ENCODE measurements at regions not wholly inside any gene's neighbourhood (a gene's known extent, or its start where the extent isn't known, plus 50 kb on each side); places are given as distances from the start of the nearest gene placed in this dataset.

DNA sequence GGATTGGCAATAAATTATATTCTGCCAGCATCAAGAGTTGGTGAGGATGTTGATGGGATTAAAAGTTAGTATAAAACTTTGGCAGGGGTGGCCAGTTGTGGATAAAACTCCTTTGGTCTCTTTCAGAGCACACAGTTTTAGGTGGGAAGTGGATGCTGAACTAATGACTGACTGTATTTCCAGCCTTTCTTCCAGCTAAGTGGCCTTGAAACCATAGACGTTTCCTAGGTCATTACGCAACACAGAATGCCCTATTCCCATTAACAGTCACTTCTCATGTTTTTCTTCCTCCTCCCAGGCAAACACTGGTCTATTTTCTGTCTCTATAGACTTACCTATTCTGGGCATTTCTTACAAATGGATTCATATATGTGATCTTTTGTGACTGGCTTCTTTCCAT lies 467.4 kb downstream of the NEBL start:
- no peak for DNase-seq
- no peak overlapping the region for H3K27ac Mint-ChIP-seq
- no peaks in the 10 kb centered on the region for H3K36me3 Mint-ChIP-seq (ENCODE audit: insufficient read depth)
- no peak overlapping the region for H3K4me3 Mint-ChIP-seq
- H3K27me3 Mint-ChIP-seq = no peaks in the 10 kb centered on the region
- no peak for ATAC-seq (replicated peaks)
- peaks cover 10 to 20% of the 10 kb centered on the region in 2 donors for H3K9me3 Mint-ChIP-seq
- no peaks in the 10 kb centered on the region for H3K4me1 Mint-ChIP-seq (ENCODE audit: low read depth in 2 of 2)

DNA sequence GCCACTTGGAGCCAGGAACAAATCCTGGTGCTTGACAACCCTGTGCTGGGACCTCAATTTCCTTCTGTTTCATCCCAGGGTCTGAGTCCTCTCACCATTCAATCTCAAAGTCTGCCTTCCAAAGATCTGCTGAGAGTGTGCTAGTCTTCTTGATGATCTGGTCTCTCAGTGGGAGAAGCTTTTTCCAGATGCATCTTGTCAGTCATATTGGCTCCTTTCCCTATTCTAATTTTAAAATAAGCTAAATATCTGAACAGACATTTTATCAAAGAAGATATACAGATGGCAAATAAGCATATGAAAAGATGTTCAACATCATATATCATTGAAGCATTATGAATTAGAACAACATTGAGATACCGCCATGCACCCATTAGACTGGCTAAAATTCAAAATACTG lies 469.3 kb downstream of the NEBL start:
- Mint-ChIP-seq H3K27me3 (no peaks in the 10 kb centered on the region), H3K4me3 (no peak overlapping the region), H3K4me1 (ENCODE audit: low read depth in 2 of 2) (no peaks in the 10 kb centered on the region), H3K9me3 (peaks cover 10 to 25% of the 10 kb centered on the region in 2 donors), H3K27ac (no peak overlapping the region), H3K36me3 (ENCODE audit: insufficient read depth) (no peaks in the 10 kb centered on the region)
- no peak for DNase-seq
- ATAC-seq (replicated peaks) = no peak

DNA sequence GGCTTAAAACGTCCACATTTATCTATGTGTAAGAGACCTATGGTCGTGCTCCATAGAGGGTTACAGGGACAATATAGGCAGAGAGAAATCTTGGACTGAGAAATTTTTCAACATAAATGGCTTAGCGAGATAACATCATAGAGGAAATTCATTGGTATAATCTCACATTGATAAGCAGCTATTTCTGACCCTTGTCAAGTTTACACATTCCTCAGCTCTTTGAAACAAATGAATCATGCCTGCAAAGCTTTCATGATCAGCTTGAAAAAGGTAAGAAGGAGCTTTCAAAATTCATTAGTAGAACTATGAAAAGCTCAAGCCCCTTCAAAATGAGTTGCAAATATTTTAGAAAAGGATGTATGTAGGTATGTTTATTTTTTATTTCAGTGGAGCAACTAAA lies 478.8 kb downstream of the NEBL start:
- DNase-seq (no peak), ATAC-seq (replicated peaks) (no peak)
- Mint-ChIP-seq H3K27ac (no peak overlapping the region), H3K4me3 (no peak overlapping the region), H3K4me1 (ENCODE audit: low read depth in 2 of 2) (no peaks in the 10 kb centered on the region), H3K36me3 (ENCODE audit: insufficient read depth) (no peaks in the 10 kb centered on the region), H3K9me3 (peaks cover 6 to 13% of the 10 kb centered on the region in 2 donors), H3K27me3 (no peaks in the 10 kb centered on the region)

DNA sequence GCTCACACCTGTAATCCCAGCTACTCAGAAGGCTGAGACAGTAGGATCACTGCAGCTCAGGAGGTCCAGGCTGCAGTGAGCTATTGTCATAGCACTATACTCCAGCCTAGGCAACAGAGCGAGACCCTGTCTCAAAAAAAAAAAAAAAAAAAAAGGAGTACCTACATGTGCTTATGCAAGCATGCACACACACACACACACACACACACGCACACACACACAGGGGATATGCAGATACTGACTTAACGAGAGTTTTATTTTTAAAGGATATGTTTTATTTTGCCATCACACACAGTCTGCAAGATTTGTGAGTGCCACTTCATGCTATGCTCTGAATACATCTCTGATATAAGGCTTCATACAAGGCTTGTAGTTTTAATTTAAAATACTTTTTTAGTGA lies 479.3 kb downstream of the NEBL start:
- ATAC-seq (replicated peaks) = no peak
- H3K36me3 Mint-ChIP-seq (ENCODE audit: insufficient read depth) = no peaks in the 10 kb centered on the region
- no peak overlapping the region for H3K27ac Mint-ChIP-seq
- no peaks in the 10 kb centered on the region for H3K4me1 Mint-ChIP-seq (ENCODE audit: low read depth in 2 of 2)
- H3K9me3 Mint-ChIP-seq = peaks cover 6 to 13% of the 10 kb centered on the region in 2 donors
- H3K4me3 Mint-ChIP-seq = no peak overlapping the region
- no peak for DNase-seq
- no peaks in the 10 kb centered on the region for H3K27me3 Mint-ChIP-seq

DNA sequence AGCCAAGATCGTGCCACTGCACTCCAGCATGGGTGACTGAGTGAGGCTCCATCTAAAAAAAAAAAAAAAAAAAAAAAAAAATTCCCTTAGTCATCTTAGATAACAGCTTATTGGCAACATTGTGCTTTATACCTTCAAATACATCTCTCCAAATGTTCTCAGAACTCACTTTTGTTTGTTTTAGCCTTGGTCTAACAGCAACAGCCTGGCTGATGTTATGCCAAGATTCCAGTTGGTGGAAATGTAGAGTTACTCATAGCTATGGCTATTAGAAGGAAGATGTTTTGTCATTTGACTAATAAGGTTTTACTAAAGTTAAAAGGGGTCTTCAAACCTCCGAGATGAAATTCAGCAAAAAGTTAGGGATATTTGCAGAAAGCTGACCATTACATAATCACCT lies 481.4 kb downstream of the NEBL start:
- Mint-ChIP-seq H3K36me3 (ENCODE audit: insufficient read depth) (no peaks in the 10 kb centered on the region), H3K4me3 (no peak overlapping the region), H3K9me3 (peaks cover 0 to 10% of the 10 kb centered on the region in 2 donors), H3K4me1 (ENCODE audit: low read depth in 2 of 2) (no peaks in the 10 kb centered on the region), H3K27ac (no peak overlapping the region), H3K27me3 (no peaks in the 10 kb centered on the region)
- ATAC-seq (replicated peaks) = no peak
- no peak for DNase-seq

DNA sequence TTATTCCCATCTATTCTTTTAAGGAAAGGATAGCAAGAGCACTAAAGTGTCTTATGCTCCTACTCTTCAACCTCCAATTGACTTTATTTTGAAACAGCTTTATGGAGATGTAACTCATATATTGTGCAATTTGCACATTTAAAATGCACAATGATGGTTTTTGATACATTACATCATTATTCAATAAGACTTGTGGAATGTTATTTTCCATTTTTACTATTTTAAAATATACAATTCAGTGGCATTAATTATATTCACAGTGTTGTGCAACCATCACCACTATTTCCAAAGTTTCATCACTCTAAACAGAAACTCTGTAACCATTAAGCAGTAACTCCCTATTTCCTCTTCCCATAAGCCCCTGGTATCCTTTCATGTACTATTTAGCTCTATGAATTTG lies 489.8 kb downstream of the NEBL start:
- no peaks in the 10 kb centered on the region for H3K36me3 Mint-ChIP-seq (ENCODE audit: insufficient read depth)
- no peak overlapping the region for H3K27ac Mint-ChIP-seq
- DNase-seq (no peak), ATAC-seq (replicated peaks) (no peak)
- H3K9me3 Mint-ChIP-seq = peaks cover 7 to 8% of the 10 kb centered on the region in 2 donors
- no peaks in the 10 kb centered on the region for H3K27me3 Mint-ChIP-seq
- no peak overlapping the region for H3K4me3 Mint-ChIP-seq
- H3K4me1 Mint-ChIP-seq (ENCODE audit: low read depth in 2 of 2) = no peaks in the 10 kb centered on the region

DNA sequence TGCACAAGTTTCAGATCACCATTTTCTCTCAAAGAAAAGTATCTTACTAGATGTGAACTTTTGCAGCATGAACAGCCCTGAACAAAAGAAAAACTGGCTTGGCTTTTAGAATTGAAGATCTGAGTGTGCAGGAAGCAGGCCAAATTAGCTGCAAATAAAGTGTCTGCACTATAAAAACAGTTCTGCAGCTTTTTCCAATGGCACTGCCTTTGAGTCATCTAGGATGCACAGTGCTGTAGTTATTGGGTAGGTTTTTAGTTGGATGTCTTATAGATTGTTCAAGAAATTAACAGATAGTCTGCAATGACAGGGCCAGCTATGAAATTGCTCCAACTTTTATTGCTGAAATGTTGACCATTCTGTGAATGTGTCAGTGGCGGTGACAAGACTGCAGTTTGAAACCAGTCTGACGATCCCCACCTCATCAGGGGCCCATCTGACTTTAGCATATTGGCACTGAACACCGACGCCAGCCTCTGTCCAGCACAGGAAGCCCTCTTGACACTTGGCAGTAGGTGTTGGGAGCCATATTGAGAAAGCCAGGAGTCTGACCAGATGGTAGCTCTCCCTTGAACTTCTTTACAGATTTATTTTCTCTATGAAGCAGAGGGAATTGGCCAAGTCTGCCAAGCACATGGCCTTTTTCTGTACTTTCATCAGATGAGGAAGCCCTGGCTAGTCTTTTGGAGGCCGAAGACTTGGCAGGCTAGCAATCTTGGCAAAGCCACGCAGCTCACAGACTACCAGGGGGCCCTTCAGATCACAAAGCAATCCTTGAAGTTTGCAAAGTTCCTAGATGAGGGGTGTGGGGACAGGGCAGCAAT lies 490.6 kb downstream of the NEBL start:
- H3K27me3 Mint-ChIP-seq = no peaks in the 10 kb centered on the region
- no peak overlapping the region for H3K27ac Mint-ChIP-seq
- DNase-seq (no peak), ATAC-seq (replicated peaks) (no peak)
- H3K4me1 Mint-ChIP-seq (ENCODE audit: low read depth in 2 of 2) = no peaks in the 10 kb centered on the region
- peaks cover 7 to 8% of the 10 kb centered on the region in 2 donors for H3K9me3 Mint-ChIP-seq
- no peak overlapping the region for H3K4me3 Mint-ChIP-seq
- H3K36me3 Mint-ChIP-seq (ENCODE audit: insufficient read depth) = no peaks in the 10 kb centered on the region

DNA sequence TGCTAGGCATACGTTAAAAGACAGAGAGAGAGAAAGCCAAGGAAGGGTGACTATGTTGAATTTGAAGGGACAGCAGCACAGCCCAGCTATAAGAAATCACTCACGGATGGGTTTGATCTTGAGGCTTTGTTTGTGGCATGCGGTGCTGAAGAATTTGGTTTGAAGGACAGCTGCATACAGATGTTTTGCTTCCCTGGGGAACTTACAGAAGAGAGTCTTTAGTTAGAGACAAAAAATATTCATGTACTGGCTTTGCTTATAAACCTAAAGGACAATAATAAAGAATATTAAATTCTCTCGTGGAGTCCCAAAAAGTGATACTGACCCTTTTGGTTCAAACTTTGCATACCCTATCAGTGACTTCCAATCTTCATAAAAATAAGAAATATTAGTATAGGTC lies 491.4 kb downstream of the NEBL start:
- Mint-ChIP-seq H3K27ac (no peak overlapping the region), H3K27me3 (no peaks in the 10 kb centered on the region), H3K36me3 (ENCODE audit: insufficient read depth) (no peaks in the 10 kb centered on the region), H3K4me3 (no peak overlapping the region), H3K4me1 (ENCODE audit: low read depth in 2 of 2) (no peaks in the 10 kb centered on the region), H3K9me3 (peaks cover 7 to 8% of the 10 kb centered on the region in 2 donors)
- ATAC-seq (replicated peaks) (no peak), DNase-seq (no peak)

DNA sequence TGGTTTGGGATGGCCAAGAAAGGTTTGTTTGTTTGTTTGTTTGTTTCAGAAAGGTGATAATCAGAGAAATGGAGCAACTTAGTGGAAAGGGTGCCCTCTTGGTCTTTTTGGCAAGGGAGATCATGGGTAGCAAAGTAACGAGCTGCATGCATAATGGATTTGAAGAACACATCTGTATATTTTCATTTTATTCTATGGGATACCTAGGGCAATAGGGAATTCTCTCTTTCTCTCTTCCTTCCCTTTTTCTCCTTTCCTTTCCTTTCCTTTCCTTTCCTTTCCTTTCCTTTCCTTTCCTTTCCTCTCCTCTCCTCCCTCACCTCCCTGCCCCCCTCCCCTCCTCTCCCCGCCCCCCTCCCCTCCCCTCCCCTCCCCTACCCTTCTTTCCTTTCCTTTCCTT lies 492.1 kb downstream of the NEBL start:
- Mint-ChIP-seq H3K36me3 (ENCODE audit: insufficient read depth) (no peaks in the 10 kb centered on the region), H3K4me3 (no peak overlapping the region), H3K9me3 (peaks cover 8 to 9% of the 10 kb centered on the region in 2 donors), H3K27ac (no peak overlapping the region), H3K27me3 (no peaks in the 10 kb centered on the region), H3K4me1 (ENCODE audit: low read depth in 2 of 2) (no peaks in the 10 kb centered on the region)
- ATAC-seq (replicated peaks) (no peak), DNase-seq (no peak)

DNA sequence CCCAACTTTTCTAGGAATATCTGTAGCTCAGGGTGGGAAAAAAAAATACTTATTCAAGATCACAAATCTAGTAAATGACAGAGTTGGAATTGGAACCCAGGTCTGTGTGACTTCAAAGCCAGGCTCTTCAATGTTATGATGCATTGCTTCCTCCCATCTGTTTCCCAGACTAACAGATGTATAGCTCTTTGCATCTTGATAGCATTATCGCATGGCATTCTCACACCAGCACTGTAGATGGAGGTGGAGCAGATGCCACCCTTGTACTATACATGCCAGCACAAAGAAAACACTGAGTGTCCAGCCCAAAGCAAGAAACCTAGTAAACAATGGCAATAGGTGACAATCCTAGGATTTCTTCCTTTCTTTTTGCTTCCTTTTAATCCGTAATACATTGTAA lies 497.3 kb downstream of the NEBL start:
- Mint-ChIP-seq H3K4me1 (ENCODE audit: low read depth in 2 of 2) (no peaks in the 10 kb centered on the region), H3K36me3 (ENCODE audit: insufficient read depth) (no peaks in the 10 kb centered on the region), H3K4me3 (no peak overlapping the region), H3K27ac (no peak overlapping the region), H3K27me3 (no peaks in the 10 kb centered on the region), H3K9me3 (peaks cover 9 to 12% of the 10 kb centered on the region in 2 donors)
- DNase-seq (no peak), ATAC-seq (replicated peaks) (no peak)

DNA sequence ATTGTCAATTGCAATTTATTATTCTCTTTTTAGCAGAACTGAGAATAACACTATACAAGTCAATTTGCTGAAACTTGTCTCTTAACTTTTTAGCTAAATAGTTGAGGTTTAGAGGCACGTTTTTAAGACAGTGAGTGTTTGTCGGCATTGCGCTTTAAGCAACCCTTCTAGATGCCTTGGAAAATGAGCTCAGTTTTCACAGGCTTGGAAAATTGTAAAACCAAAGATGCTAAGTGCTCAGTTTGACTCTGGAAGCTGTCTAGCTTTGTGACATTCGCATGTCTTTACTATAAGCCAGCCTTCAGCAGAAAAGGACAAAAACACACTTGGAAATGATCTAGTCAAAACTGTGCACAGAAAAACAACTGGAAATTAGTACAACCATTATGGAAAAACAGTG lies 500.4 kb downstream of the NEBL start:
- Mint-ChIP-seq H3K4me1 (ENCODE audit: low read depth in 2 of 2) (no peaks in the 10 kb centered on the region), H3K27me3 (no peaks in the 10 kb centered on the region), H3K4me3 (no peak overlapping the region), H3K36me3 (ENCODE audit: insufficient read depth) (no peaks in the 10 kb centered on the region), H3K9me3 (peaks cover 13 to 17% of the 10 kb centered on the region in 2 donors), H3K27ac (no peak overlapping the region)
- DNase-seq = no peak
- no peak for ATAC-seq (replicated peaks)

DNA sequence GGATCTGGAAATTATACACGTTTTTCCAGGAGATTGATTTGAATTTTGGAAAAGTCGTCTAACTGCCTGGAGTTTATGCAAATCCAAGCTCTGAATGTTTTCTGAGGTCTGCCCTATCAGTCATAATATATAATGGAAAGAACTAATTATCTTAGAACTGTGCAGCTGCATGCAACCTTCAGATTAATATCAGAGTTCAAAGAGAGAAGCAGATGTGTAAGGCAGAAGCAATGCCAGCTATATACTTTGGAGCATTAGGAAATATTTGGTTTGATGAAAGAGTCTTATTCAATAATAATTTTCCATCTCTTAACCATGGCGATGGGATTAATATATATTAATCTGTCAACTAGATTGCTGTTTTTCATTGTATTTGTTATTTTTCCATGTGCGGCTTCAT lies 500.9 kb downstream of the NEBL start:
- Mint-ChIP-seq H3K27ac (no peak overlapping the region), H3K27me3 (no peaks in the 10 kb centered on the region), H3K36me3 (ENCODE audit: insufficient read depth) (no peaks in the 10 kb centered on the region), H3K4me1 (ENCODE audit: low read depth in 2 of 2) (no peaks in the 10 kb centered on the region), H3K9me3 (peaks cover 13 to 17% of the 10 kb centered on the region in 2 donors), H3K4me3 (no peak overlapping the region)
- no peak for ATAC-seq (replicated peaks)
- DNase-seq = no peak

DNA sequence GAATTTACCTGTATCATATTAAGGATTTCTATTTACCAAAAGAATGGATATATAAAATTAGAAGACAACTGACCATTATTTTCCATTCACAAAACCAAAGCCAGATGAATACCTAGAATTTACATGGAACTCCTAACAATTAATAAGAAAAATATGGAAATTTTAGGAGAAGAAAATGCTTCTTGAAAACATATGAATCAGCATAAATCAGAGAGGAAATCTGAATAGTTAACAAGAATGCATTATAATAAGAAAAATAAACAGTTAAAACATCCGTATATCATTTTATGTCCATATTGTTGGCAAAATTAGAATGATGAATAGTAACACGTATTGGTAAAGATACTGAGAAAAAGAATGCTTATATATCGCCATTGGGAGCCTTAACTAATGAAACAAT lies 505.5 kb downstream of the NEBL start:
- DNase-seq (no peak), ATAC-seq (replicated peaks) (no peak)
- no peak overlapping the region for H3K4me3 Mint-ChIP-seq
- H3K4me1 Mint-ChIP-seq (ENCODE audit: low read depth in 2 of 2) = no peaks in the 10 kb centered on the region
- no peak overlapping the region for H3K27ac Mint-ChIP-seq
- H3K27me3 Mint-ChIP-seq = no peaks in the 10 kb centered on the region
- peaks cover 13 to 25% of the 10 kb centered on the region in 2 donors for H3K9me3 Mint-ChIP-seq
- H3K36me3 Mint-ChIP-seq (ENCODE audit: insufficient read depth) = no peaks in the 10 kb centered on the region

DNA sequence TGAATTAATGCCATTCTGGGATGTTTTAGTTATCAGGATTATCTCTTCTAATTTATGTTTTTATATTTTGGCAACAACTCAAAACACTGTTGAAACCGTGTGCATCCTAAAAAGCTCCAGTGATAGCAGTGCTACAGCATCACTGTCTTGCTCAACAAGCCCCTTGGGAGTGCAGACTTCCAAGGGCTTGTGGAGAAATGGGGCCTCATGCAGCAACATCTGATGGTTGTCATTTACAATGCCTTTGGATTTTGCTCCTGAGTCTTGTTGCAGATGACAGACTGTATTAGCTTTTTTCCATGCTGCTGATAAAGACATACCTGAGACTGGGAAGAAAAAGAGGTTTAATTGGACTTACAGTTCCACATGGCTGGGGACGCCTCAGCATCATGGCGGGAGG lies 515.4 kb downstream of the NEBL start:
- no peaks in the 10 kb centered on the region for H3K4me1 Mint-ChIP-seq (ENCODE audit: low read depth in 2 of 2)
- no peak overlapping the region for H3K4me3 Mint-ChIP-seq
- ATAC-seq (replicated peaks) (no peak), DNase-seq (no peak)
- peaks cover 8 to 28% of the 10 kb centered on the region in 2 donors for H3K9me3 Mint-ChIP-seq
- no peaks in the 10 kb centered on the region for H3K27me3 Mint-ChIP-seq
- H3K36me3 Mint-ChIP-seq (ENCODE audit: insufficient read depth) = no peaks in the 10 kb centered on the region
- H3K27ac Mint-ChIP-seq = no peak overlapping the region

Measured in effector memory CD8-positive, alpha-beta T cell (primary cell).